ENCODE measurements at regions not wholly inside any gene's neighbourhood (a gene's known extent, or its start where the extent isn't known, plus 50 kb on each side); places are given as distances from the start of the nearest gene placed in this dataset.

- TF ChIP-seq CBX2 (IDR thresholded peaks at IDR 0.05; ENCODE audit: borderline replicate concordance, low read depth), result no peak
- TF ChIP-seq, protein P1, sequence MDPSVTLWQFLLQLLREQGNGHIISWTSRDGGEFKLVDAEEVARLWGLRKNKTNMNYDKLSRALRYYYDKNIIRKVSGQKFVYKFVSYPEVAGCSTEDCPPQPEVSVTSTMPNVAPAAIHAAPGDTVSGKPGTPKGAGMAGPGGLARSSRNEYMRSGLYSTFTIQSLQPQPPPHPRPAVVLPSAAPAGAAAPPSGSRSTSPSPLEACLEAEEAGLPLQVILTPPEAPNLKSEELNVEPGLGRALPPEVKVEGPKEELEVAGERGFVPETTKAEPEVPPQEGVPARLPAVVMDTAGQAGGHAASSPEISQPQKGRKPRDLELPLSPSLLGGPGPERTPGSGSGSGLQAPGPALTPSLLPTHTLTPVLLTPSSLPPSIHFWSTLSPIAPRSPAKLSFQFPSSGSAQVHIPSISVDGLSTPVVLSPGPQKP (IDR thresholded peaks at IDR 0.05; ENCODE audit: low read depth, low read length), result no peak
- no peak for TF ChIP-seq CBX8 (IDR thresholded peaks at IDR 0.05)
- TF ChIP-seq, protein P2, sequence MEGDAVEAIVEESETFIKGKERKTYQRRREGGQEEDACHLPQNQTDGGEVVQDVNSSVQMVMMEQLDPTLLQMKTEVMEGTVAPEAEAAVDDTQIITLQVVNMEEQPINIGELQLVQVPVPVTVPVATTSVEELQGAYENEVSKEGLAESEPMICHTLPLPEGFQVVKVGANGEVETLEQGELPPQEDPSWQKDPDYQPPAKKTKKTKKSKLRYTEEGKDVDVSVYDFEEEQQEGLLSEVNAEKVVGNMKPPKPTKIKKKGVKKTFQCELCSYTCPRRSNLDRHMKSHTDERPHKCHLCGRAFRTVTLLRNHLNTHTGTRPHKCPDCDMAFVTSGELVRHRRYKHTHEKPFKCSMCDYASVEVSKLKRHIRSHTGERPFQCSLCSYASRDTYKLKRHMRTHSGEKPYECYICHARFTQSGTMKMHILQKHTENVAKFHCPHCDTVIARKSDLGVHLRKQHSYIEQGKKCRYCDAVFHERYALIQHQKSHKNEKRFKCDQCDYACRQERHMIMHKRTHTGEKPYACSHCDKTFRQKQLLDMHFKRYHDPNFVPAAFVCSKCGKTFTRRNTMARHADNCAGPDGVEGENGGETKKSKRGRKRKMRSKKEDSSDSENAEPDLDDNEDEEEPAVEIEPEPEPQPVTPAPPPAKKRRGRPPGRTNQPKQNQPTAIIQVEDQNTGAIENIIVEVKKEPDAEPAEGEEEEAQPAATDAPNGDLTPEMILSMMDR (IDR thresholded peaks at IDR 0.05), result no peak
- TF ChIP-seq, protein P3, sequence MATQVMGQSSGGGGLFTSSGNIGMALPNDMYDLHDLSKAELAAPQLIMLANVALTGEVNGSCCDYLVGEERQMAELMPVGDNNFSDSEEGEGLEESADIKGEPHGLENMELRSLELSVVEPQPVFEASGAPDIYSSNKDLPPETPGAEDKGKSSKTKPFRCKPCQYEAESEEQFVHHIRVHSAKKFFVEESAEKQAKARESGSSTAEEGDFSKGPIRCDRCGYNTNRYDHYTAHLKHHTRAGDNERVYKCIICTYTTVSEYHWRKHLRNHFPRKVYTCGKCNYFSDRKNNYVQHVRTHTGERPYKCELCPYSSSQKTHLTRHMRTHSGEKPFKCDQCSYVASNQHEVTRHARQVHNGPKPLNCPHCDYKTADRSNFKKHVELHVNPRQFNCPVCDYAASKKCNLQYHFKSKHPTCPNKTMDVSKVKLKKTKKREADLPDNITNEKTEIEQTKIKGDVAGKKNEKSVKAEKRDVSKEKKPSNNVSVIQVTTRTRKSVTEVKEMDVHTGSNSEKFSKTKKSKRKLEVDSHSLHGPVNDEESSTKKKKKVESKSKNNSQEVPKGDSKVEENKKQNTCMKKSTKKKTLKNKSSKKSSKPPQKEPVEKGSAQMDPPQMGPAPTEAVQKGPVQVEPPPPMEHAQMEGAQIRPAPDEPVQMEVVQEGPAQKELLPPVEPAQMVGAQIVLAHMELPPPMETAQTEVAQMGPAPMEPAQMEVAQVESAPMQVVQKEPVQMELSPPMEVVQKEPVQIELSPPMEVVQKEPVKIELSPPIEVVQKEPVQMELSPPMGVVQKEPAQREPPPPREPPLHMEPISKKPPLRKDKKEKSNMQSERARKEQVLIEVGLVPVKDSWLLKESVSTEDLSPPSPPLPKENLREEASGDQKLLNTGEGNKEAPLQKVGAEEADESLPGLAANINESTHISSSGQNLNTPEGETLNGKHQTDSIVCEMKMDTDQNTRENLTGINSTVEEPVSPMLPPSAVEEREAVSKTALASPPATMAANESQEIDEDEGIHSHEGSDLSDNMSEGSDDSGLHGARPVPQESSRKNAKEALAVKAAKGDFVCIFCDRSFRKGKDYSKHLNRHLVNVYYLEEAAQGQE (IDR thresholded peaks at IDR 0.05), result no peak
- TF ChIP-seq USF2 (IDR thresholded peaks at IDR 0.05), result no peak
- TF ChIP-seq TP53 (CRISPR knock-in tag; IDR thresholded peaks at IDR 0.05), result no peak
- TF ChIP-seq BHLHE40 (IDR thresholded peaks at IDR 0.05; ENCODE audit: low read depth, low read length), result no peak
These were observed 58.8 kb upstream of the SLC22A23 start for GRCh38 chr6:3515669-3516068.
